Endodermal cell (in vitro differentiated cells): ENCODE measurements at regions not wholly inside any gene's neighbourhood (a gene's known extent, or its start where the extent isn't known, plus 50 kb on each side); places are given as distances from the start of the nearest gene placed in this dataset.

Experiments used
- DNase-seq: peaks from one replicate; pipeline ENCODE4 v3.0.0-alpha.2; 2017
- H3K27ac ChIP-seq: 2 replicates; pipeline ENCODE4 v1.5.1; 2013; ENCODE audit warnings: mild to moderate bottlenecking, low read depth, low read length, moderate library complexity
- H3K27me3 ChIP-seq: 2 replicates; pipeline ENCODE4 v1.6.1; 2013; ENCODE audit warnings: mild to moderate bottlenecking, low read length, moderate library complexity; ENCODE audit not compliant: insufficient read depth, control insufficient read depth, poor library complexity, severe bottlenecking
- H3K36me3 ChIP-seq: 2 replicates; pipeline ENCODE4 v1.7.0; 2013; ENCODE audit warnings: mild to moderate bottlenecking, low read length, moderate library complexity; ENCODE audit not compliant: control insufficient read depth, insufficient read depth
- H3K4me1 ChIP-seq: one replicate; pipeline ENCODE4 v1.7.0; 2013; ENCODE audit warnings: low read length; ENCODE audit not compliant: control insufficient read depth, insufficient read depth
- H3K4me3 ChIP-seq: 2 replicates; pipeline ENCODE4 v1.5.1; 2013; ENCODE audit warnings: mild to moderate bottlenecking, low read length, moderate library complexity
- H3K9ac ChIP-seq: 2 replicates; pipeline ENCODE4 v1.6.1; 2013; ENCODE audit warnings: mild to moderate bottlenecking, low read length, moderate library complexity; ENCODE audit not compliant: poor library complexity, severe bottlenecking; ENCODE audit errors: extremely low read depth
- H3K9me3 ChIP-seq: 2 replicates; pipeline ENCODE4 v1.6.1; 2013; ENCODE audit warnings: mild to moderate bottlenecking, low read length, moderate library complexity; ENCODE audit not compliant: control insufficient read depth
- H3K27ac Mint-ChIP-seq: 2 replicates; pipeline ENCODE4 v1.8.0; 2020; ENCODE audit warnings: mixed read lengths
- H3K27me3 Mint-ChIP-seq: 2 replicates; pipeline ENCODE4 v1.8.0; 2021; ENCODE audit warnings: mild to moderate bottlenecking, mixed read lengths; ENCODE audit not compliant: insufficient read depth
- H3K36me3 Mint-ChIP-seq: 2 replicates; pipeline ENCODE4 v1.8.0; 2020; ENCODE audit warnings: low read depth, mixed read lengths
- H3K4me1 Mint-ChIP-seq: 2 replicates; pipeline ENCODE4 v1.8.0; 2020; ENCODE audit warnings: mixed read lengths
- H3K4me3 Mint-ChIP-seq: 2 replicates; pipeline ENCODE4 v1.8.0; 2020; ENCODE audit warnings: mild to moderate bottlenecking, moderate library complexity, mixed read lengths
- H3K9me3 Mint-ChIP-seq: 2 replicates; pipeline ENCODE4 v1.8.0; 2020; ENCODE audit warnings: mild to moderate bottlenecking, mixed read lengths
- WGBS, 2 experiments: methylation state at CpG; one replicate each; pipeline versions ENCODE4 v1.1.5 to v1.1.7; 2013; ENCODE audit warnings: missing lambda C conversion rate in 2 of 2, mixed read lengths in 1 of 2; ENCODE audit not compliant: insufficient coverage in 1 of 2, insufficient read length in 1 of 2; 5-methylcytosine and 5-hydroxymethylcytosine counted together
- TF ChIP-seq, protein P1 (sequence below): fragments of 200-600 bp; sonication (generic); conservative IDR thresholded peaks from 2 replicates; pipeline ENCODE4 v1.5.0; 2021; ENCODE audit warnings: antibody characterized with exemption, mild to moderate bottlenecking

DNA sequence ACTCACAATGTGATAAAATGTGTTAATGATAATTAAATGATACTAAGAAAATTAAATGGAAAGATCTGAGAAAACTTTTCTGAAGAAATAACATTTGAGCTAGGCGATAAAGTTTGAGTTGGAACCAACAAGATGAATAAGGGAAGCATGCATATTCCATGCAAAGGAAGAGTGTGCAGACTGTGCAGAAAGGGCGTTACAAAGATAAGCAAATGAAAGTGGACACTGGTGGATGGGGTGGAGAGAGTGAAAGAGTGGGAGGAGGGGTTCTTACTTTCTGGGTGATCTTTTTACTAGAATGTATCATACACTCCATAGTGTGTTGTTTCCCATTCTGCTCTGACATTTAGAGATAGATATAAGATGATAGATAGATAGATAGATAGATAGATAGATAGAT is 138.7 kb downstream of the HTR1A start:
- Histone ChIP-seq H3K9ac (no peak overlapping the region), H3K4me3 (no peak overlapping the region), H3K27me3 (no peaks in the 10 kb centered on the region), H3K4me1 (no peaks in the 10 kb centered on the region), H3K36me3 (no peaks in the 10 kb centered on the region), H3K27ac (no peak overlapping the region), H3K9me3 (no peaks in the 10 kb centered on the region)
- Mint-ChIP-seq H3K36me3 (no peaks in the 10 kb centered on the region), H3K27me3 (no peaks in the 10 kb centered on the region), H3K4me1 (peaks cover under 1% of the 10 kb centered on the region), H3K4me3 (no peak overlapping the region), H3K27ac (no peak overlapping the region), H3K9me3 (no peaks in the 10 kb centered on the region)
- TF ChIP-seq, protein P1, sequence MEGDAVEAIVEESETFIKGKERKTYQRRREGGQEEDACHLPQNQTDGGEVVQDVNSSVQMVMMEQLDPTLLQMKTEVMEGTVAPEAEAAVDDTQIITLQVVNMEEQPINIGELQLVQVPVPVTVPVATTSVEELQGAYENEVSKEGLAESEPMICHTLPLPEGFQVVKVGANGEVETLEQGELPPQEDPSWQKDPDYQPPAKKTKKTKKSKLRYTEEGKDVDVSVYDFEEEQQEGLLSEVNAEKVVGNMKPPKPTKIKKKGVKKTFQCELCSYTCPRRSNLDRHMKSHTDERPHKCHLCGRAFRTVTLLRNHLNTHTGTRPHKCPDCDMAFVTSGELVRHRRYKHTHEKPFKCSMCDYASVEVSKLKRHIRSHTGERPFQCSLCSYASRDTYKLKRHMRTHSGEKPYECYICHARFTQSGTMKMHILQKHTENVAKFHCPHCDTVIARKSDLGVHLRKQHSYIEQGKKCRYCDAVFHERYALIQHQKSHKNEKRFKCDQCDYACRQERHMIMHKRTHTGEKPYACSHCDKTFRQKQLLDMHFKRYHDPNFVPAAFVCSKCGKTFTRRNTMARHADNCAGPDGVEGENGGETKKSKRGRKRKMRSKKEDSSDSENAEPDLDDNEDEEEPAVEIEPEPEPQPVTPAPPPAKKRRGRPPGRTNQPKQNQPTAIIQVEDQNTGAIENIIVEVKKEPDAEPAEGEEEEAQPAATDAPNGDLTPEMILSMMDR: no peak
- 93 to 100% methylated on average over 1 to 2 of the region's 2 CpGs for WGBS, 2 experiments
- DNase-seq: no peak

DNA sequence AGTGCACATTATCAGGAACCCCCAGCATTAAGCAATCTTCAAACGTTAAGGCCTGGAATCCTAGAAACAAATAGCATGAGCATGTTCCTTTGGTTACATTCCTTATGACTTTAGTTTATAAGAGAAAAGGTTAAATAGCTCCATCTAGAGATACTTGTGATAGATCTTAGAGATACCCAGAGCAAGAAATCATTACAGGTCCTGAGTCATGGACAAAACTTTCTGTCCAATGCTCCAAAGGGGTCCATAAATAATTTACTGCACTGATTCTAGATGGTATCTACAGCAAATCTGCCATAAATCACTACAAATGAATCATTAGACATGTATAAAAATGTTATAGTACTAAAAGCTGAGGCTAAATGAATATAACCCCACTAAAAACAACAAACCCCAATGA is 139.6 kb downstream of the HTR1A start:
- H3K9me3 Mint-ChIP-seq: no peaks in the 10 kb centered on the region
- H3K4me3 Mint-ChIP-seq: no peak overlapping the region
- Histone ChIP-seq H3K9me3 (no peaks in the 10 kb centered on the region), H3K4me1 (no peaks in the 10 kb centered on the region), H3K36me3 (no peaks in the 10 kb centered on the region), H3K4me3 (no peak overlapping the region), H3K27ac (no peak overlapping the region), H3K9ac (no peak overlapping the region), H3K27me3 (no peaks in the 10 kb centered on the region)
- H3K27ac Mint-ChIP-seq: no peak overlapping the region
- H3K4me1 Mint-ChIP-seq: no peaks in the 10 kb centered on the region
- no peaks in the 10 kb centered on the region for H3K36me3 Mint-ChIP-seq
- no peak for DNase-seq
- no peaks in the 10 kb centered on the region for H3K27me3 Mint-ChIP-seq
- TF ChIP-seq, protein P1: no peak
- 60 to 67% methylated on average over 1 of the region's 1 CpG for WGBS, 2 experiments

DNA sequence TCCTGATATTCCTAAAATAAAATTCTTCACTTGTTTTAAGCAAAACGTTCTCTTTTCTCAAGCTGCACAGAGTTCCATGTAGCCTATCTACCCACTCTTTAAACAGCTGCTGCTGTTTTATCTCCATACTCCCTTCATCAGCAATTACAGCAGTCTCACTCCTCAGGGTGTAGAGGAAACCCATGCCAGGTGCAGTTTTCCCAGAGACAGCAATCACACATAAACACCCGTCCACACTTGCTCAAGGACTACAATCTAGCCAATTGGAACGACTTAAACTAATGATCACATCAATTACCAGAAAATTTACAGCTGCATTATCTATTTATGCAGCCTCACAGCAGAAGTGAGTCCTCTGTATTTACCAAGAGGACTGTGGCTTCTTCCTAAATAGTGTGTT is 141.7 kb downstream of the HTR1A start:
- no peaks in the 10 kb centered on the region for H3K4me1 ChIP-seq
- Mint-ChIP-seq H3K27me3 (no peaks in the 10 kb centered on the region), H3K4me1 (no peaks in the 10 kb centered on the region), H3K9me3 (peaks cover 6% of the 10 kb centered on the region), H3K36me3 (no peaks in the 10 kb centered on the region), H3K4me3 (no peak overlapping the region), H3K27ac (no peak overlapping the region)
- H3K36me3 ChIP-seq: no peaks in the 10 kb centered on the region
- DNase-seq: no peak
- H3K4me3 ChIP-seq: no peak overlapping the region
- H3K9me3 ChIP-seq: peaks cover 10% of the 10 kb centered on the region
- H3K27me3 ChIP-seq: no peaks in the 10 kb centered on the region
- 75 to 93% methylated on average over 2 to 3 of the region's 3 CpGs for WGBS, 2 experiments
- no peak overlapping the region for H3K9ac ChIP-seq
- H3K27ac ChIP-seq: no peak overlapping the region
- TF ChIP-seq, protein P1: no peak
